ENCODE measurements at regions not wholly inside any gene's neighbourhood (a gene's known extent, or its start where the extent isn't known, plus 50 kb on each side); places are given as distances from the start of the nearest gene placed in this dataset.

- Mint-ChIP-seq H3K4me1 (peaks cover 7% of the 10 kb centered on the region), H3K4me3 (no peak overlapping the region), H3K9me3 (no peaks in the 10 kb centered on the region), H3K27me3 (peaks cover 47% of the 10 kb centered on the region), H3K36me3 (ENCODE audit: low read depth) (no peaks in the 10 kb centered on the region), H3K27ac (no peak overlapping the region)
- intact Hi-C loops (cut with micrococcal nuclease) = loop anchor here (1.0 to 10.0 kb wide), 4 partner anchors 58 to 420 kb away; partner anchors contain the start of gene POM121L2
- DNase-seq (no peak), ATAC-seq (ENCODE audit: low read depth) (no peak)
- POLR2A ChIA-PET = no interaction called here
- TF ChIP-seq, protein P1, sequence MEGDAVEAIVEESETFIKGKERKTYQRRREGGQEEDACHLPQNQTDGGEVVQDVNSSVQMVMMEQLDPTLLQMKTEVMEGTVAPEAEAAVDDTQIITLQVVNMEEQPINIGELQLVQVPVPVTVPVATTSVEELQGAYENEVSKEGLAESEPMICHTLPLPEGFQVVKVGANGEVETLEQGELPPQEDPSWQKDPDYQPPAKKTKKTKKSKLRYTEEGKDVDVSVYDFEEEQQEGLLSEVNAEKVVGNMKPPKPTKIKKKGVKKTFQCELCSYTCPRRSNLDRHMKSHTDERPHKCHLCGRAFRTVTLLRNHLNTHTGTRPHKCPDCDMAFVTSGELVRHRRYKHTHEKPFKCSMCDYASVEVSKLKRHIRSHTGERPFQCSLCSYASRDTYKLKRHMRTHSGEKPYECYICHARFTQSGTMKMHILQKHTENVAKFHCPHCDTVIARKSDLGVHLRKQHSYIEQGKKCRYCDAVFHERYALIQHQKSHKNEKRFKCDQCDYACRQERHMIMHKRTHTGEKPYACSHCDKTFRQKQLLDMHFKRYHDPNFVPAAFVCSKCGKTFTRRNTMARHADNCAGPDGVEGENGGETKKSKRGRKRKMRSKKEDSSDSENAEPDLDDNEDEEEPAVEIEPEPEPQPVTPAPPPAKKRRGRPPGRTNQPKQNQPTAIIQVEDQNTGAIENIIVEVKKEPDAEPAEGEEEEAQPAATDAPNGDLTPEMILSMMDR (IDR thresholded peaks at IDR 0.05) = no peak
- CTCF ChIA-PET = interaction anchor here (0.6 to 1.3 kb wide), 3 partner anchors 143 to 311 kb away, joined by 3 to 10 read pairs (median 3); partner anchors contain the start of gene POM121L2
Measured at GRCh38 chr6:27608916-27609883, 136.3 kb upstream of the ZNF184 start.

- peaks cover 7% of the 10 kb centered on the region for H3K4me1 Mint-ChIP-seq
- CTCF ChIA-PET = no interaction called here
- TF ChIP-seq, protein P1 (IDR thresholded peaks at IDR 0.05) = no peak
- DNase-seq (no peak), ATAC-seq (ENCODE audit: low read depth) (no peak)
- peaks cover 47% of the 10 kb centered on the region for H3K27me3 Mint-ChIP-seq
- no peaks in the 10 kb centered on the region for H3K36me3 Mint-ChIP-seq (ENCODE audit: low read depth)
- H3K4me3 Mint-ChIP-seq = no peak overlapping the region
- intact Hi-C loops (cut with micrococcal nuclease) = loop anchor here (5.0 to 10.0 kb wide), 2 partner anchors 62 to 321 kb away; no protein-coding TSS in a partner anchor
- H3K9me3 Mint-ChIP-seq = peaks cover 9% of the 10 kb centered on the region
- POLR2A ChIA-PET = no interaction called here
- H3K27ac Mint-ChIP-seq = no peak overlapping the region
Measured at GRCh38 chr6:27605401-27606342, 132.8 kb upstream of the ZNF184 start.

GRCh38 chr6:27604986-27605385 lies 132.1 kb upstream of the ZNF184 start:
- Mint-ChIP-seq H3K9me3 (peaks cover 9% of the 10 kb centered on the region), H3K27ac (no peak overlapping the region), H3K4me1 (peaks cover 7% of the 10 kb centered on the region), H3K4me3 (no peak overlapping the region), H3K27me3 (peaks cover 47% of the 10 kb centered on the region), H3K36me3 (ENCODE audit: low read depth) (no peaks in the 10 kb centered on the region)
- CTCF ChIA-PET = no interaction called here
- ATAC-seq (ENCODE audit: low read depth) (no peak), DNase-seq (no peak)
- POLR2A ChIA-PET = no interaction called here
- intact Hi-C loops (cut with micrococcal nuclease) = loop anchor here (5.0 to 10.0 kb wide), 2 partner anchors 62 to 320 kb away; no protein-coding TSS in a partner anchor
- TF ChIP-seq, protein P1 (IDR thresholded peaks at IDR 0.05) = no peak

- Mint-ChIP-seq H3K9me3 (peaks cover 9% of the 10 kb centered on the region), H3K27me3 (peaks cover 51% of the 10 kb centered on the region), H3K27ac (no peak overlapping the region), H3K4me1 (peaks cover 5% of the 10 kb centered on the region), H3K4me3 (no peak overlapping the region), H3K36me3 (ENCODE audit: low read depth) (no peaks in the 10 kb centered on the region)
- TF ChIP-seq, protein P1 (IDR thresholded peaks at IDR 0.05) = no peak
- POLR2A ChIA-PET = interaction anchor here (0.7 kb wide), 1 partner anchor 84 kb away, joined by 11 read pairs; no protein-coding TSS in a partner anchor
- no peak for DNase-seq
- no peak for ATAC-seq (ENCODE audit: low read depth)
- intact Hi-C loops (cut with micrococcal nuclease) = loop anchor here (10.0 kb wide), 1 partner anchor 317 kb away; no protein-coding TSS in a partner anchor
- CTCF ChIA-PET = no interaction called here
Measured at GRCh38 chr6:27601668-27602254, 128.9 kb upstream of the ZNF184 start.
